Heart left ventricle (tissue), 13 donors: ENCODE measurements at regions not wholly inside any gene's neighbourhood (a gene's known extent, or its start where the extent isn't known, plus 50 kb on each side); places are given as distances from the start of the nearest gene placed in this dataset.

ENCODE experiments used
- POLR2A ChIP-seq, 2 donors: fragments of 450-650 bp; IDR thresholded peaks; one replicate each; pipeline ENCODE4 v1.6.1; 2017; ENCODE audit warnings: antibody characterized with exemption in 2 of 2, mild to moderate bottlenecking in 2 of 2, moderate library complexity in 2 of 2
- TF ChIP-seq, protein P1 (sequence below), 12 donors: fragments of 200-600 bp; sonication (generic) in 4 of 12; IDR thresholded peaks; one replicate each; pipeline versions ENCODE4 v1.5.0 to v1.8.0; 2018 to 2022; ENCODE audit warnings: antibody characterized with exemption in 12 of 12, mild to moderate bottlenecking in 5 of 12
- donor health status: ischemic (EF 13 %, LVEDD 7.1; RV severe dilation, severe dysfunction).
- donor health status: DM: no; HTN: yes; CAD: no.
- donor health status: DM: no; HTN: no; CAD: no.
- donor health status: ischemic (EF 25% LVEDD 6.9; RV normal size, moderate dysfunction).
- donor health status: ischemic (EF 25% LVEDD 5.7; RV mildly dilated, moderate dysfunction).
- donor health status: ischemic (EF 35%, LVEDD 5.7; RV mildly dilated, moderate dysfunction).
- donor health status: nonischemic (EF 11% LVEDD 7.7; RV severe dilation, severe dysfunction).
- donor health status: DM: yes; HTN: yes; CAD: no.
- donor health status: PGD.
- donor health status: ischemic (EF 29% LVEDD 5.4; RV normal size, mild dysfunction).
- donor health status: nonischemic (EF 23%, LVEDD 6.1; RV moderate dilation, normal function).

DNA sequence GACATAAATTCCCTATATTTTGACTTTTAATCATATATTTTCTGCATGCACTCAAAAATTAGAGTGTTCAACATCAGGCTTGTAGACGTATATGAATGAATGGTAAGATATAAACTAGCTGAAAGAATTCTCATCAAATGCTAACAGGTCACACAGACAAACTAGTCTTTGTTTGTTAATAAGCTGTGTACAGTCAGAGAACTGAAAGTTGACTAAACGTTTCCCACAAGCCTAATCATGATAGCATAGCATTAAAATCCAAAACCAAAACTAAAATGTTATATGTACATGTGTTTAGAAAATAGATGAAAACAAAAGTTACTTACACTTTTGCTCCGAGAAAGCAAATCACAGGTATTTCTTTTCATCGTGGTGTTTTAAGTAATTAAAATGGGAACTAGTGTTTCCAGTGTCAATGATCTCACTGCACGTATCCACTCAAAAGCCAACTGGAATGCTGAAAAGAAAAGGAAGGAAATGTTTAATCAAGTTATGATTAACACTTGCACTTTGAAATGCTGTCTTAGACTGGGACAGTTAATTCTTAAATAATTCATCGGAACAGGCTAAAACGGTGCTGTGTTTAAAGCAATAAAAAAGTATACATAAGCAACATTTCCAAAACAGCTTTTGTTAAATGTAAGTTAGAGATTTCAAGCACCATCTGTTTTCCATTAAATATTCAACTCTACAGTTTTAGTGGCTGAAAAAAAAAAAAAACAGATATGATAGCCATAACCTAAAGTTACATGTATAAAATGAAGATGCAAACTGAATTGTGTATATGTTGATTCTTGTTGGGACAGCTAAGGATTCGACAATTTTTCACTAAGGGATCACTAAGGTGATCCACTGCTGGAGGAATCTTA is 291.9 kb upstream of the PDE4D start:
- TF ChIP-seq, protein P1, sequence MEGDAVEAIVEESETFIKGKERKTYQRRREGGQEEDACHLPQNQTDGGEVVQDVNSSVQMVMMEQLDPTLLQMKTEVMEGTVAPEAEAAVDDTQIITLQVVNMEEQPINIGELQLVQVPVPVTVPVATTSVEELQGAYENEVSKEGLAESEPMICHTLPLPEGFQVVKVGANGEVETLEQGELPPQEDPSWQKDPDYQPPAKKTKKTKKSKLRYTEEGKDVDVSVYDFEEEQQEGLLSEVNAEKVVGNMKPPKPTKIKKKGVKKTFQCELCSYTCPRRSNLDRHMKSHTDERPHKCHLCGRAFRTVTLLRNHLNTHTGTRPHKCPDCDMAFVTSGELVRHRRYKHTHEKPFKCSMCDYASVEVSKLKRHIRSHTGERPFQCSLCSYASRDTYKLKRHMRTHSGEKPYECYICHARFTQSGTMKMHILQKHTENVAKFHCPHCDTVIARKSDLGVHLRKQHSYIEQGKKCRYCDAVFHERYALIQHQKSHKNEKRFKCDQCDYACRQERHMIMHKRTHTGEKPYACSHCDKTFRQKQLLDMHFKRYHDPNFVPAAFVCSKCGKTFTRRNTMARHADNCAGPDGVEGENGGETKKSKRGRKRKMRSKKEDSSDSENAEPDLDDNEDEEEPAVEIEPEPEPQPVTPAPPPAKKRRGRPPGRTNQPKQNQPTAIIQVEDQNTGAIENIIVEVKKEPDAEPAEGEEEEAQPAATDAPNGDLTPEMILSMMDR (IDR thresholded peaks at IDR 0.05), result no peak
- TF ChIP-seq POLR2A (IDR thresholded peaks at IDR 0.05), result no peak
